ENCODE measurements at regions not wholly inside any gene's neighbourhood (a gene's known extent, or its start where the extent isn't known, plus 50 kb on each side); places are given as distances from the start of the nearest gene placed in this dataset.
"Not testable (repeated sequence)": the region's sequence is repeated elsewhere in the genome, so short reads cannot be mapped to it uniquely, and the experiment has no call there.

- DNase-seq (ENCODE audit: low read depth), result no peak
Observed at GRCh38 chr10:28130267-28130666, 131.4 kb upstream of the ODAD2 start.

- DNase-seq (ENCODE audit: low read depth), result no peak
Observed at GRCh38 chr10:28127881-28128280, 129.0 kb upstream of the ODAD2 start.

- no peak for DNase-seq (ENCODE audit: low read depth)
Observed at GRCh38 chr10:28125701-28126100, 126.8 kb upstream of the ODAD2 start.

GRCh38 chr10:28120795-28121194 lies 121.9 kb upstream of the ODAD2 start:
- no peak for DNase-seq (ENCODE audit: low read depth)

- no peak for DNase-seq (ENCODE audit: low read depth)
Observed at GRCh38 chr10:28120043-28120749, 121.3 kb upstream of the ODAD2 start.

DNA sequence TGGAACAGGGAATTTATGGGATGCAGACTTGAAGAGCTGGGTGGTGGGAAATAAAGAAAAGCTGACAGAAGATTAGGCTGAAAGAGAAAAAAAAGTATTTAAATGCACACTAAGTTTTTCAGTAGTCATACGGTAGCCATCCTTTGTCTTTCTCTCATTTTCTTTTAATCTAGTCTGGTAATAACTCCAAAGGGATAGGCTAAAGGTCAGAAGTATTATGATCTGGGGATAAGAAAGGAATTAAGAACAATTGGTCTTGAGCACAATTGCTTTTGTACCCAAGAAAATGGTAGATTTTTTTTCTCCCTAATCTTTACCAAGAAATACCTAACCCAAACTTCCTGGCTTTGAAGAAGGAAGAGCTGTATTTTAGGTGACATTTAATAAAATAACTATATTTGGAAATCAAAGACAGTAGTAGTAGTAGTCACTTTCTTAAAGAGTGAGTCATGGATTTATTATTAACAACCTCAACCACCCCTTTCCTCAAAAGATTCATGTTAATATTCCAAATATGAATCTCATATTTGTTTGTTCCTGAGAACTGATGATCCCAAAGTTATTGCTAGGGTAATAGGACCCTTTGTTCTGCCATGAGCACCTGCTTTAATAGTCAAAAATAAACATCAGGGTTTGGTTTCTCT lies 120.2 kb upstream of the ODAD2 start:
- no peak for DNase-seq (ENCODE audit: low read depth)

- no peak for DNase-seq (ENCODE audit: low read depth)
Observed at GRCh38 chr10:28113202-28113601, 114.3 kb upstream of the ODAD2 start.

DNA sequence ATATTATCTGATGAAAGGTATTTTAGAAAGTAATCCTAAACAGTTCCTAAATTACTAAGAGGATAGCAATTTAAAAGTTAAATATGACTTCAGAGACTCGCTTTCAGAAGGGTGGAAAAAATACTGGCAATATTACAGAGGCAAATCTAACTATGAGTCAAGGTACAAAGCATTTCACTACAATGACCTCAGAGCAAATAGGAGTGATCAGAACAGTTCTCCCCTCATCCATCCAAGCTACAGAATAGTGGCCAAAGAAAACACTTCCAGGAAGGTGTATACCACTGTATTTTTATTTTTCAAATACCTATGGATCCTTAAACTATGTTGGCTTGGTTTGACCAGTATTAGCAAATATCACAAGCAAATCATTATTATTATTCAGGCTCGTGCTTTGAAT lies 112.8 kb upstream of the ODAD2 start:
- DNase-seq (ENCODE audit: low read depth), result no peak

- no peak for DNase-seq (ENCODE audit: low read depth)
Observed at GRCh38 chr10:28105561-28105960, 106.7 kb upstream of the ODAD2 start.

- DNase-seq (ENCODE audit: low read depth), result no peak
Observed at GRCh38 chr10:28097633-28098032, 98.8 kb upstream of the ODAD2 start.

- DNase-seq (ENCODE audit: low read depth), result no peak
Observed at GRCh38 chr10:28095791-28096378, 97.0 kb upstream of the ODAD2 start.

DNA sequence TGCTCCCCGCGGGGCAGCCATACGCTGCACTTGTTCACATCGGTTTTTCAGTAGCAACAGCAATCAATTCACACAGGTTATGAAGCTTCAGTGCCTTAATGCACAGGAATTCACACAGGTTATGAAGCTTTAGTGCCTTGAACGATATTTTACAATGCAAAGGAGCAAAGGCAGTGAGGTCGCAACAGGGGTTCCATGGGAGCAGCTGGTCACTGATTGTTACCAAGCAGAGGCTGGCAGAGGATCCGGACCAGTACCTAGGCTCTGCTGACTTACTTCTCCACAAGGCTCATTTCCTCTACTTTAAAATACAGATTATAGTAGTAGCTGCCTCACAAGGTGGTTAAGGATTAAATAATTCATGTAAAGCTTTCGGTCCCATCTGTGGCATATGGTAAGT lies 95.2 kb upstream of the ODAD2 start:
- DNase-seq (ENCODE audit: low read depth), result no peak

- no peak for DNase-seq (ENCODE audit: low read depth)
Observed at GRCh38 chr10:28091913-28092312, 93.0 kb upstream of the ODAD2 start.

GRCh38 chr10:28090506-28090905 lies 91.6 kb upstream of the ODAD2 start:
- no peak for DNase-seq (ENCODE audit: low read depth)

DNA sequence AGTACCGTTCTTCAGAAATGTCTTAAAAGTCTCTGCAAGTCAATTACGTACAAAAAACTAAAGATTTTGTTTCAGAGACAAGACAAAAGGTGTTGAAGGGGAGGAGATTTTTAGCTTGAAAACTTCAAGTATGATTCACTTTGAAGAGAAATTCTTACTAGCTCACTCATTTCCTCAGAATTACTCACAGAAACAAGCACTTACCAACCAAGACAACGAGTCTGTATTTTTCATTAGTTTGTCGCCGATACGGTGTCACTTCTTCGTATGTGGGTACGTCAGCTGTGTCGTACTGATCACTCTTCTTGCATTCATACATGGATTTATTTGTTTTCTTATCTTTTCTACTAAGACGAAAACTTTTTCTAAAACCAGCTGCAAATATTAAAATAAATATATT lies 90.6 kb upstream of the ODAD2 start:
- no peak for DNase-seq (ENCODE audit: low read depth)

DNA sequence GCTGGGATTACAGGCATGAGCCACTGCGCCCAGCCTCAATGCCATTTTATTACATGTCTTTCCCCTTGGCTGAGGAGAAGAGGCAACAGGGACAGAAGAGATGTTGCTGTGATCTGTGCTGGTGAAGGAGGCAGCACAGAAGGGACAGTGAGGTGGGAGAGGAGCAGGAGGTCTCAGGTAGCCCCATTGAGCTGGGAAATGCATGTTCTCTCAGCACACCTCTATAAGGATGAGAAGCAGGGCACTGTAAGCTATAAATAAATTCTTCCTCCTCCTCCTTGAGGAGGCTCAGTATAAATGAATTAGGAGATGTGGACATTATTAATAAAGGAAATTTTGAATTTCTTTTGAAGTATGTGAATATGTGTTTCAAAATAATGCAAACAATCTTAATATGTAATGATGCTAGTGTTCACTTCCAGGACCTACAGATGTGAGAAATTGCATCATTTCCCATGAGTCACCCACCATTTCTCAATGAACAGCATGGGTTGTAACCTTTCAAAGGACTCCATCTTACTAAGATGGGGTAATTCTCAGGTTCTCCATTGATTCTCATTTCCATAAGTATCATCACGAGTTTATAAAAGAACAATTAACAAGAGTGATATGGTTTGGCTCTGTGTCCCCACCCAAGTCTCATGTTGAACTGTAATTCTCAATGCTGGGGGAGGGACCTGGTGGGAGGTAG lies 88.9 kb upstream of the ODAD2 start:
- DNase-seq (ENCODE audit: low read depth), result no peak

- DNase-seq (ENCODE audit: low read depth), result not testable (repeated sequence)
Observed at GRCh38 chr10:28085760-28086159, 86.9 kb upstream of the ODAD2 start.

GRCh38 chr10:28082885-28083284 lies 84.0 kb upstream of the ODAD2 start:
- no peak for DNase-seq (ENCODE audit: low read depth)

GRCh38 chr10:28082316-28082715 lies 83.4 kb upstream of the ODAD2 start:
- DNase-seq (ENCODE audit: low read depth), result no peak

- no peak for DNase-seq (ENCODE audit: low read depth)
Observed at GRCh38 chr10:28077889-28078288, 79.0 kb upstream of the ODAD2 start.

- DNase-seq (ENCODE audit: low read depth), result no peak
Observed at GRCh38 chr10:28075424-28075823, 76.5 kb upstream of the ODAD2 start.

DNA sequence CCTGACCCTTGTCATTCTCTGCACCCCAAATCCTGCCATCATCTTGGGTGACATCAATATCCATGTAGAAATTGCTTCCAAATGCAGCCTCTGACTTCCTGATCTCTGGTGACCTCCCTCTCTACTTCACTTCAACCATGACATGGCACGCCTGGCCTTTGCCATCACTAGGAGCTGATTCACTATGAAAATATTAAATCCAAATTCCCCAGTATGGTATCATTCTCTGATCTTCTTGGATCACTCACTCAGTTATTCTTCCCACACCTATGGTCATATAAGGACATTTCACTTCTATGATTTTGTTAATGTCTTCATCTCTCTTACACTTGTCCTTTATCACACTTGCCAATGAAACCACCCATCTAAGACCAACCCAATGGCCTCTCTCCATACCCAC lies 73.7 kb upstream of the ODAD2 start:
- no peak for DNase-seq (ENCODE audit: low read depth)

DNA sequence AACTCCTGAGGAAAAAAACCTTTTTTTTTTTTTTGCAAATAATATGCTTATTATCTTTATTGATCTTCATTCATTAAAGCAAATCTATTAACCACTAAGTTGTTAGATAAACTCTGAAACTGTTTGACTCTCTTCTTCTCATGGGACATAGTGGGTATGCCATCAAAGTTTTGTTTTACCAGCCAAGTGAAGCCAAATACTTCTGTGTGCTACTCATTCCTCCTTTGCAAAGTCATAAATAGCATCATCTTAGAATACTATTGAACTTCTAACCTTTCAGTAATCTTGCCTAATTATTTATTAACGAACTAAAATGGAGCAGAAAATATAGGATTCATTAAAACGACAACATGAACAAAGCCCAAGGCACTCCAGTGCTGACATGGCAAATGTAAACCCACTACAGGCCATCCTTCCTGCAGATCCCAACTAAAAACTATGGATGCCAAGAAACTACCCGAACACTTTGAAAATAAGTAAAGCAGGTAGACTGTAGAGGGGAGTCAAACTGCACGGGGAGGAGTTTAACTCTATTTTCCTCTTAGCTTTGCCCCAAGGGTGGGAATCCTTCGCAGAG lies 61.2 kb upstream of the ODAD2 start:
- DNase-seq (ENCODE audit: low read depth), result no peak
